ENCODE measurements at regions not wholly inside any gene's neighbourhood (a gene's known extent, or its start where the extent isn't known, plus 50 kb on each side); places are given as distances from the start of the nearest gene placed in this dataset.

GRCh38 chr3:150140614-150141321 is 170.1 kb upstream of the PFN2 start:
- no peak for TF ChIP-seq CTCF (IDR thresholded peaks at IDR 0.05; ENCODE audit: partially characterized antibody, unreplicated experiment)

GRCh38 chr3:150138824-150139223 is 168.1 kb upstream of the PFN2 start:
- TF ChIP-seq CTCF (IDR thresholded peaks at IDR 0.05; ENCODE audit: partially characterized antibody, unreplicated experiment): no peak
- Mint-ChIP-seq H3K9me3 (ENCODE audit: unreplicated experiment) (no peaks in the 10 kb centered on the region), H3K36me3 (ENCODE audit: unreplicated experiment) (no peaks in the 10 kb centered on the region), H3K27me3 (ENCODE audit: unreplicated experiment) (no peaks in the 10 kb centered on the region), H3K4me3 (ENCODE audit: unreplicated experiment) (no peak overlapping the region), H3K4me1 (ENCODE audit: low read depth, unreplicated experiment) (no peaks in the 10 kb centered on the region), H3K27ac (ENCODE audit: unreplicated experiment) (no peak overlapping the region)
- DNase-seq: no peak

More at GRCh38 chr3:150140614-150141321, 170.1 kb upstream of the PFN2 start:
- H3K4me1 Mint-ChIP-seq (ENCODE audit: low read depth, unreplicated experiment): peaks cover 11% of the 10 kb centered on the region
- no peak for DNase-seq
- H3K27ac Mint-ChIP-seq (ENCODE audit: unreplicated experiment): no peak overlapping the region
- H3K9me3 Mint-ChIP-seq (ENCODE audit: unreplicated experiment): no peaks in the 10 kb centered on the region
- H3K4me3 Mint-ChIP-seq (ENCODE audit: unreplicated experiment): no peak overlapping the region
- no peaks in the 10 kb centered on the region for H3K27me3 Mint-ChIP-seq (ENCODE audit: unreplicated experiment)
- no peaks in the 10 kb centered on the region for H3K36me3 Mint-ChIP-seq (ENCODE audit: unreplicated experiment)

- Mint-ChIP-seq H3K27ac (ENCODE audit: unreplicated experiment) (no peak overlapping the region), H3K9me3 (ENCODE audit: unreplicated experiment) (no peaks in the 10 kb centered on the region), H3K4me3 (ENCODE audit: unreplicated experiment) (no peak overlapping the region), H3K27me3 (ENCODE audit: unreplicated experiment) (no peaks in the 10 kb centered on the region), H3K36me3 (ENCODE audit: unreplicated experiment) (no peaks in the 10 kb centered on the region), H3K4me1 (ENCODE audit: low read depth, unreplicated experiment) (peaks cover 13% of the 10 kb centered on the region)
- no peak for DNase-seq
- TF ChIP-seq CTCF (IDR thresholded peaks at IDR 0.05; ENCODE audit: partially characterized antibody, unreplicated experiment): no peak
These were observed 165.5 kb upstream of the PFN2 start for GRCh38 chr3:150136242-150136641.

GRCh38 chr3:150135287-150135721 is 164.6 kb upstream of the PFN2 start:
- no peak for TF ChIP-seq CTCF (IDR thresholded peaks at IDR 0.05; ENCODE audit: partially characterized antibody, unreplicated experiment)
- Mint-ChIP-seq H3K27ac (ENCODE audit: unreplicated experiment) (no peak overlapping the region), H3K9me3 (ENCODE audit: unreplicated experiment) (no peaks in the 10 kb centered on the region), H3K27me3 (ENCODE audit: unreplicated experiment) (peaks cover 2% of the 10 kb centered on the region), H3K4me1 (ENCODE audit: low read depth, unreplicated experiment) (peaks cover 22% of the 10 kb centered on the region), H3K36me3 (ENCODE audit: unreplicated experiment) (no peaks in the 10 kb centered on the region), H3K4me3 (ENCODE audit: unreplicated experiment) (no peak overlapping the region)
- no peak for DNase-seq

GRCh38 chr3:150133293-150133692 is 162.6 kb upstream of the PFN2 start:
- Mint-ChIP-seq H3K27me3 (ENCODE audit: unreplicated experiment) (peaks cover 2% of the 10 kb centered on the region), H3K36me3 (ENCODE audit: unreplicated experiment) (no peaks in the 10 kb centered on the region), H3K4me3 (ENCODE audit: unreplicated experiment) (no peak overlapping the region), H3K9me3 (ENCODE audit: unreplicated experiment) (no peaks in the 10 kb centered on the region), H3K4me1 (ENCODE audit: low read depth, unreplicated experiment) (peaks cover 27% of the 10 kb centered on the region), H3K27ac (ENCODE audit: unreplicated experiment) (no peak overlapping the region)
- TF ChIP-seq CTCF (IDR thresholded peaks at IDR 0.05; ENCODE audit: partially characterized antibody, unreplicated experiment): no peak
- DNase-seq: no peak
